Liver (tissue), 8 donors: ENCODE measurements at regions not wholly inside any gene's neighbourhood (a gene's known extent, or its start where the extent isn't known, plus 50 kb on each side); places are given as distances from the start of the nearest gene placed in this dataset.

ENCODE experiments used
- DNase-seq: peaks from one replicate; pipeline ENCODE4 v3.0.0-alpha.2; 2017; ENCODE audit warnings: low spot score
- H3K27ac ChIP-seq, 2 donors: one replicate each; pipeline ENCODE4 v1.7.0; 2013; ENCODE audit warnings: inconsistent platforms in 2 of 2, low read length in 2 of 2, control low read depth in 1 of 2, low read depth in 1 of 2, mild to moderate bottlenecking in 1 of 2
- H3K27me3 ChIP-seq, 4 donors: one replicate each; pipeline versions ENCODE4 v1.6.1 to v1.7.0; 2013; ENCODE audit warnings: low read length in 3 of 4, inconsistent platforms in 1 of 4, mild to moderate bottlenecking in 1 of 4, moderate library complexity in 1 of 4; ENCODE audit not compliant: control insufficient read depth in 4 of 4, insufficient read depth in 4 of 4
- H3K36me3 ChIP-seq, 4 donors: one replicate each; pipeline versions ENCODE4 v1.6.1 to v1.7.0; 2013; ENCODE audit warnings: low read length in 3 of 4, mild to moderate bottlenecking in 3 of 4, low read depth in 1 of 4, moderate library complexity in 1 of 4; ENCODE audit not compliant: control insufficient read depth in 4 of 4, insufficient read depth in 3 of 4
- H3K4me1 ChIP-seq, 4 donors: one replicate each; pipeline versions ENCODE4 v1.6.1 to v1.7.0; 2013; ENCODE audit warnings: low read length in 3 of 4, mild to moderate bottlenecking in 3 of 4, moderate library complexity in 1 of 4; ENCODE audit not compliant: control insufficient read depth in 4 of 4, insufficient read depth in 4 of 4
- H3K4me3 ChIP-seq, 3 donors: one replicate each; pipeline versions ENCODE4 v1.6.1 to v1.7.0; 2013; ENCODE audit warnings: low read length in 3 of 3, control low read depth in 1 of 3, low read depth in 1 of 3, mild to moderate bottlenecking in 1 of 3
- H3K9ac ChIP-seq, 2 donors: one replicate each; pipeline ENCODE4 v1.7.0; 2013; ENCODE audit warnings: low read length in 2 of 2, mild to moderate bottlenecking in 2 of 2, moderate library complexity in 2 of 2, control low read depth in 1 of 2, low read depth in 1 of 2
- H3K9me3 ChIP-seq, 4 donors: one replicate each; pipeline versions ENCODE4 v1.6.1 to v1.7.0; 2013; ENCODE audit warnings: low read length in 3 of 4; ENCODE audit not compliant: control insufficient read depth in 4 of 4
- EGR1 ChIP-seq, 2 donors: IDR thresholded peaks; 2 replicates each; pipeline ENCODE4 v1.6.1; 2016 to 2018; ENCODE audit warnings: antibody characterized with exemption in 2 of 2, low read depth in 2 of 2
- FOXA1 ChIP-seq: IDR thresholded peaks from 2 replicates; pipeline ENCODE4 v1.6.1; 2016; ENCODE audit warnings: antibody characterized with exemption
- FOXA2 ChIP-seq: IDR thresholded peaks from 2 replicates; pipeline ENCODE4 v1.6.1; 2016; ENCODE audit warnings: antibody characterized with exemption
- GABPA ChIP-seq, 2 donors: IDR thresholded peaks in 1 of 2; conservative IDR thresholded peaks in 1 of 2; 2 replicates each; pipeline ENCODE4 v1.6.1; 2016; ENCODE audit warnings: antibody characterized with exemption in 2 of 2, mild to moderate bottlenecking in 1 of 2, moderate library complexity in 1 of 2
- HNF4A ChIP-seq, 2 donors: conservative IDR thresholded peaks; 2 replicates each; pipeline ENCODE4 v1.6.1; 2016; ENCODE audit warnings: antibody characterized with exemption in 2 of 2, mild to moderate bottlenecking in 2 of 2
- HNF4G ChIP-seq: IDR thresholded peaks from 2 replicates; pipeline ENCODE4 v1.6.1; 2016; ENCODE audit warnings: antibody characterized with exemption
- JUND ChIP-seq, 2 donors: IDR thresholded peaks; 2 replicates each; pipeline ENCODE4 v1.6.1; 2016; ENCODE audit warnings: antibody characterized with exemption in 2 of 2
- NR2F2 ChIP-seq: IDR thresholded peaks from 2 replicates; pipeline ENCODE4 v1.6.1; 2016; ENCODE audit warnings: antibody characterized with exemption
- RAD21 ChIP-seq, 2 donors: IDR thresholded peaks; 2 replicates each; pipeline ENCODE4 v1.6.1; 2016; ENCODE audit warnings: antibody characterized with exemption in 2 of 2, mild to moderate bottlenecking in 2 of 2
- RXRA ChIP-seq, 2 donors: IDR thresholded peaks; 2 replicates each; pipeline ENCODE4 v1.6.1; 2017 to 2018; ENCODE audit warnings: antibody characterized with exemption in 2 of 2, mild to moderate bottlenecking in 1 of 2
- SP1 ChIP-seq: IDR thresholded peaks from 2 replicates; pipeline ENCODE4 v1.6.1; 2018; ENCODE audit warnings: antibody characterized with exemption, mild to moderate bottlenecking
- TAF1 ChIP-seq: conservative IDR thresholded peaks from 2 replicates; pipeline ENCODE4 v1.6.1; 2016; ENCODE audit warnings: antibody characterized with exemption, mild to moderate bottlenecking
- YY1 ChIP-seq: IDR thresholded peaks from 2 replicates; pipeline ENCODE4 v1.6.1; 2016; ENCODE audit warnings: antibody characterized with exemption, mild to moderate bottlenecking
- WGBS: extraction: QIAGEN DNeasy Blood & Tissue Kit; methylation state at CpG from one replicate; pipeline ENCODE4 v1.1.7; 2013; 5-methylcytosine and 5-hydroxymethylcytosine counted together
- TF ChIP-seq, protein P1 (sequence below): IDR thresholded peaks from 2 replicates; pipeline ENCODE4 v1.6.1; 2016; ENCODE audit warnings: antibody characterized with exemption
- TF ChIP-seq, protein P2 (sequence below): IDR thresholded peaks from 2 replicates; pipeline ENCODE4 v1.6.1; 2016; ENCODE audit warnings: antibody characterized with exemption
- TF ChIP-seq, protein P3 (sequence below): fragments of 150-350 bp; IDR thresholded peaks from 2 replicates; pipeline ENCODE4 v1.5.1; 2017; ENCODE audit warnings: improper control_type of control experiment, low read depth, low read length; ENCODE audit not compliant: missing input control
- TF ChIP-seq, protein P4 (sequence below): IDR thresholded peaks from 2 replicates; pipeline ENCODE4 v1.6.1; 2016; ENCODE audit warnings: antibody characterized with exemption, mild to moderate bottlenecking
- TF ChIP-seq, protein P5 (sequence below): IDR thresholded peaks from 2 replicates; pipeline ENCODE4 v1.6.1; 2016; ENCODE audit warnings: antibody characterized with exemption
- donor health status: healthy.
- donor health status: healthy.
- donor health status: healthy.
- donor health status: healthy.
- donor health status: healthy.

DNA sequence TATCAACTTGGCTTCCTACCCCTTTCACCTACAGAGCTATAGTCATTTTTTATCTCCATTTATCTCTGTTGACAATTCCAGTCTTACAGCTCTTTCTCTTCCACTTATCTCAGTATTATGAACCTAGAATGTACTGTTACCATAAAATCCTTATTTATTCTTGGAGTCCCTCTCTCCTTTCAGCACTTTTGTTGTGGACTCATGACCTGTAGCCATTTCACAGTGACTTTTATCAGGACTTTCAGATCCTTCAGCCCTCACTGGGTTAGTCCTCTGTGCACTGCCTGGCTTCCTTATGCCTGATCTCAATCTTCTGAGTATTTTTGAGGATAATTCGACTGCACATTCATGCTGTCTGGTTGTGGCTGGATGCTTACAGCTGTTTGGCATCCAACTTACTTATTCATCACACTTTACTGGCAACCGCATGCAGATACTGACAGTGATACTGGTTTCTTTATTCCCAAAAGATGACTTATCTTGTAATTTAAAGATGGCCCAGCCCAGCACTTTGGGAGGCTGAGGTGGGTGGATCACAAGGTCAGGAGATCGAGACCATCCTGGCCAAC is 293.3 kb downstream of the MAN2A1 start:
- Histone ChIP-seq H3K4me1 (no peaks in the 10 kb centered on the region), H3K9me3 (no peaks in the 10 kb centered on the region), H3K4me3 (no peak overlapping the region), H3K36me3 (no peaks in the 10 kb centered on the region), H3K27ac (no peak overlapping the region), H3K9ac (no peak overlapping the region), H3K27me3 (no peaks in the 10 kb centered on the region)
- TF ChIP-seq, protein P1, sequence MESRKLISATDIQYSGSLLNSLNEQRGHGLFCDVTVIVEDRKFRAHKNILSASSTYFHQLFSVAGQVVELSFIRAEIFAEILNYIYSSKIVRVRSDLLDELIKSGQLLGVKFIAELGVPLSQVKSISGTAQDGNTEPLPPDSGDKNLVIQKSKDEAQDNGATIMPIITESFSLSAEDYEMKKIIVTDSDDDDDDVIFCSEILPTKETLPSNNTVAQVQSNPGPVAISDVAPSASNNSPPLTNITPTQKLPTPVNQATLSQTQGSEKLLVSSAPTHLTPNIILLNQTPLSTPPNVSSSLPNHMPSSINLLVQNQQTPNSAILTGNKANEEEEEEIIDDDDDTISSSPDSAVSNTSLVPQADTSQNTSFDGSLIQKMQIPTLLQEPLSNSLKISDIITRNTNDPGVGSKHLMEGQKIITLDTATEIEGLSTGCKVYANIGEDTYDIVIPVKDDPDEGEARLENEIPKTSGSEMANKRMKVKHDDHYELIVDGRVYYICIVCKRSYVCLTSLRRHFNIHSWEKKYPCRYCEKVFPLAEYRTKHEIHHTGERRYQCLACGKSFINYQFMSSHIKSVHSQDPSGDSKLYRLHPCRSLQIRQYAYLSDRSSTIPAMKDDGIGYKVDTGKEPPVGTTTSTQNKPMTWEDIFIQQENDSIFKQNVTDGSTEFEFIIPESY: no peak
- TF ChIP-seq HNF4G: no peak
- TF ChIP-seq FOXA1: no peak
- TF ChIP-seq, protein P2, sequence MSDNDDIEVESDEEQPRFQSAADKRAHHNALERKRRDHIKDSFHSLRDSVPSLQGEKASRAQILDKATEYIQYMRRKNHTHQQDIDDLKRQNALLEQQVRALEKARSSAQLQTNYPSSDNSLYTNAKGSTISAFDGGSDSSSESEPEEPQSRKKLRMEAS: no peak
- no peak for TF ChIP-seq EGR1 (IDR thresholded peaks at IDR 0.05; ENCODE audit: low read depth in 2 of 2)
- TF ChIP-seq, protein P3, sequence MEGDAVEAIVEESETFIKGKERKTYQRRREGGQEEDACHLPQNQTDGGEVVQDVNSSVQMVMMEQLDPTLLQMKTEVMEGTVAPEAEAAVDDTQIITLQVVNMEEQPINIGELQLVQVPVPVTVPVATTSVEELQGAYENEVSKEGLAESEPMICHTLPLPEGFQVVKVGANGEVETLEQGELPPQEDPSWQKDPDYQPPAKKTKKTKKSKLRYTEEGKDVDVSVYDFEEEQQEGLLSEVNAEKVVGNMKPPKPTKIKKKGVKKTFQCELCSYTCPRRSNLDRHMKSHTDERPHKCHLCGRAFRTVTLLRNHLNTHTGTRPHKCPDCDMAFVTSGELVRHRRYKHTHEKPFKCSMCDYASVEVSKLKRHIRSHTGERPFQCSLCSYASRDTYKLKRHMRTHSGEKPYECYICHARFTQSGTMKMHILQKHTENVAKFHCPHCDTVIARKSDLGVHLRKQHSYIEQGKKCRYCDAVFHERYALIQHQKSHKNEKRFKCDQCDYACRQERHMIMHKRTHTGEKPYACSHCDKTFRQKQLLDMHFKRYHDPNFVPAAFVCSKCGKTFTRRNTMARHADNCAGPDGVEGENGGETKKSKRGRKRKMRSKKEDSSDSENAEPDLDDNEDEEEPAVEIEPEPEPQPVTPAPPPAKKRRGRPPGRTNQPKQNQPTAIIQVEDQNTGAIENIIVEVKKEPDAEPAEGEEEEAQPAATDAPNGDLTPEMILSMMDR: no peak
- no peak for TF ChIP-seq RXRA (IDR thresholded peaks at IDR 0.05)
- no peak for TF ChIP-seq NR2F2
- TF ChIP-seq YY1: no peak
- TF ChIP-seq SP1: no peak
- TF ChIP-seq FOXA2: no peak
- no peak for TF ChIP-seq RAD21 (IDR thresholded peaks at IDR 0.05)
- no peak for TF ChIP-seq TAF1
- TF ChIP-seq, protein P4, sequence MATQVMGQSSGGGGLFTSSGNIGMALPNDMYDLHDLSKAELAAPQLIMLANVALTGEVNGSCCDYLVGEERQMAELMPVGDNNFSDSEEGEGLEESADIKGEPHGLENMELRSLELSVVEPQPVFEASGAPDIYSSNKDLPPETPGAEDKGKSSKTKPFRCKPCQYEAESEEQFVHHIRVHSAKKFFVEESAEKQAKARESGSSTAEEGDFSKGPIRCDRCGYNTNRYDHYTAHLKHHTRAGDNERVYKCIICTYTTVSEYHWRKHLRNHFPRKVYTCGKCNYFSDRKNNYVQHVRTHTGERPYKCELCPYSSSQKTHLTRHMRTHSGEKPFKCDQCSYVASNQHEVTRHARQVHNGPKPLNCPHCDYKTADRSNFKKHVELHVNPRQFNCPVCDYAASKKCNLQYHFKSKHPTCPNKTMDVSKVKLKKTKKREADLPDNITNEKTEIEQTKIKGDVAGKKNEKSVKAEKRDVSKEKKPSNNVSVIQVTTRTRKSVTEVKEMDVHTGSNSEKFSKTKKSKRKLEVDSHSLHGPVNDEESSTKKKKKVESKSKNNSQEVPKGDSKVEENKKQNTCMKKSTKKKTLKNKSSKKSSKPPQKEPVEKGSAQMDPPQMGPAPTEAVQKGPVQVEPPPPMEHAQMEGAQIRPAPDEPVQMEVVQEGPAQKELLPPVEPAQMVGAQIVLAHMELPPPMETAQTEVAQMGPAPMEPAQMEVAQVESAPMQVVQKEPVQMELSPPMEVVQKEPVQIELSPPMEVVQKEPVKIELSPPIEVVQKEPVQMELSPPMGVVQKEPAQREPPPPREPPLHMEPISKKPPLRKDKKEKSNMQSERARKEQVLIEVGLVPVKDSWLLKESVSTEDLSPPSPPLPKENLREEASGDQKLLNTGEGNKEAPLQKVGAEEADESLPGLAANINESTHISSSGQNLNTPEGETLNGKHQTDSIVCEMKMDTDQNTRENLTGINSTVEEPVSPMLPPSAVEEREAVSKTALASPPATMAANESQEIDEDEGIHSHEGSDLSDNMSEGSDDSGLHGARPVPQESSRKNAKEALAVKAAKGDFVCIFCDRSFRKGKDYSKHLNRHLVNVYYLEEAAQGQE: no peak
- TF ChIP-seq GABPA (IDR thresholded peaks at IDR 0.05 in 1 of 2, conservative IDR thresholded peaks at IDR 0.05 in 1 of 2): no peak
- TF ChIP-seq, protein P5, sequence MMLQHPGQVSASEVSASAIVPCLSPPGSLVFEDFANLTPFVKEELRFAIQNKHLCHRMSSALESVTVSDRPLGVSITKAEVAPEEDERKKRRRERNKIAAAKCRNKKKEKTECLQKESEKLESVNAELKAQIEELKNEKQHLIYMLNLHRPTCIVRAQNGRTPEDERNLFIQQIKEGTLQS: no peak
- no peak for TF ChIP-seq JUND (IDR thresholded peaks at IDR 0.05)
- no peak for TF ChIP-seq HNF4A (conservative IDR thresholded peaks at IDR 0.05)
- no peak for DNase-seq
- 91% methylated on average over 3 of the region's 3 CpGs for WGBS
